Stimulated activated CD8-positive, alpha-beta memory T cell treated with anti-CD3 and anti-CD28 coated beads, Interleukin-15, amount 100 ng/mL, for 24 hours (primary cell): ENCODE measurements at regions not wholly inside any gene's neighbourhood (a gene's known extent, or its start where the extent isn't known, plus 50 kb on each side); places are given as distances from the start of the nearest gene placed in this dataset.
"Not testable (repeated sequence)": the region's sequence is repeated elsewhere in the genome, so short reads cannot be mapped to it uniquely, and the experiment has no call there.

Experiments used
- DNase-seq: peaks from one replicate; pipeline ENCODE4 v3.0.0-alpha.2; 2020; ENCODE audit warnings: low read depth

DNA sequence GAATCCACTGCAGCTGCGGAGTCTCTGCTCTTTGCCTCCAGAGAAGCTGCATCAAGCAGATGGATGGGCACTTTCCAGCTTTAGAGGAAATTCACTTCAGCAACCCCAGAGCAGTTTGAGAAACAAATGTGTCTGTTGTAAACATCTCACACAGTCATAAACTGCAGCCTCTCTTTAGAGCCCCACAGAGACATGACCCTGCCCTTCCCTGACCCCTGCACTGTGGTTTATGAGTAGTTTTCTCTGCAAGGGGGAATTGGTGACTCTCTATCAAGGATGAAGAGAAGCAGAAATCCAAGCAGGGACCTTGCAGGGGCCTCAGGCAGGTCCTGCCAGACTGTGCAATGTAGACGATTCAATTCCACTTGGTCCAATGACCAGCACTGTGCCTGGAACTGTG is 160.2 kb downstream of the SH2D4B start:
- DNase-seq = no peak

DNA sequence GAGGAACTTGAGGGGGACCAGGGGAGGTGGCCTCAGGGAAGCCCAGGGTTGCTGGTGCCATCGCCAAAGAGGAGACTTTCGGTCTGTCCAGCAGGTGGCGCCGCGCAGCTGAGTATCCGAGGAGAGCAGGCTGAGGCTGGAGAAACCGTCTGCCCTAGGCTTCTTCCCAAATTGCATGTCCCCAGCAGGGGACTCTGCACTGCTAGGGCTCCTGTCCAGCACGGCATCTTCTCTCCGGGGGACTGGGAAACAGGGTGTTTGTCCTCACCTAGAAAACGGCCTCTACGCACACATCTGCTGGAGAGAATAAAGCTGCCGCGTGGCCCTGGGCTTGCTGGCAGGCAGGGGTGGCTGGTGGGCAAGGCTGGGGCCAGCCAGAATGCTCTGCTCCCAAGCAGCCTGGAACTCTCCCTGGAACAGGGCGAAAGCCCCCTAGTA is 161.9 kb downstream of the SH2D4B start:
- DNase-seq = peak; percentile 50

DNA sequence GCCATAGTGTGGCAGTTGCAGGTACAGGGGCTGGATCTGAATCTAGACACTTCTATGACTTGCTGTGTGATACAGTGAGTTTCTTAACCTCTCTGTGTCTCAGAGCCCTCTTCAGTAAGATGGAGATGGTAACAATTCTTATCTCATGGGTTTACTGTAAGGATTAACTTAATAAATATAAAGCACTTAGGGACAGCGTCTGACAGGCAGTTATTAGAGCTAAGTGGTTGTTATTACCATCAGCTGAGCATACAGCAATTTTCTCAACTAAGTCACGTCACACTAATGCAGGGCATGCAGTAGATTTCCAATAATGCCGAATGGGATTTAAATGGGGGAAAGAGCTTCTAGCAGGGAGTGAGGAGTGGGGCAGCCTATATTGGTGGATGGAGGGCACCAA is 162.6 kb downstream of the SH2D4B start:
- DNase-seq = no peak

DNA sequence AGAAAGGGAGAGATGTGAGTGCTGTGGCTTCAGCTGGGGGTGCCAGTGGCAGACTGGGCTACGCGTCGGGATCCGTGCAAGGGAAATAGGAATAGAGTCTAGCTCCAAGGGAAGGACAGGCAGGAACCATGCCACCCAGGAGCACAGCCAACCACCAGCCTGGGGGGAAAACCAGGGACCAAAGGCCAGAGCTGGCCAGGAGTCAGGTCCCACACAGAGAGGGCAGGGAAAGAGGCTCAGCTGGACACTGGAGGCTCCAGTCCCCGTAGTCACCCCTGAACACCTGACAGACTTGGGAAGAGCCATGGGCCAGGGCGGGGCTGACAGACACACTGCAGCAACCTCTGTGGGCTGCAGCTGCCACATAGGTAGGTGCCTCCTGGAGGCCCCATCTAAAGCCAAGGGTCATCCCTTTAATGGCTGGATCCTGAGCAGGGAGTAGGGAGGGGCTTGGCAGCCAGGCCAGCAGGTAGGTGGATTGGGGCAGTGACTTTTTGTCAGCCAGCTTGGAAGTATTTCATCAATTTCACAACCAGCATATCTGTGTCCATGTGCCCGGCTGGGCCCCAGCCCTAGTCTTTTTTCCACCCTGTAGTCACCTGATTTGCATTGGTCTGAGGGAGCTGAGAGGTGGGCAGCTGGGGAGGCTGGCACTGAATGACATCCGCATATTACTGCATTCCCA is 163.2 kb downstream of the SH2D4B start:
- no peak for DNase-seq

DNA sequence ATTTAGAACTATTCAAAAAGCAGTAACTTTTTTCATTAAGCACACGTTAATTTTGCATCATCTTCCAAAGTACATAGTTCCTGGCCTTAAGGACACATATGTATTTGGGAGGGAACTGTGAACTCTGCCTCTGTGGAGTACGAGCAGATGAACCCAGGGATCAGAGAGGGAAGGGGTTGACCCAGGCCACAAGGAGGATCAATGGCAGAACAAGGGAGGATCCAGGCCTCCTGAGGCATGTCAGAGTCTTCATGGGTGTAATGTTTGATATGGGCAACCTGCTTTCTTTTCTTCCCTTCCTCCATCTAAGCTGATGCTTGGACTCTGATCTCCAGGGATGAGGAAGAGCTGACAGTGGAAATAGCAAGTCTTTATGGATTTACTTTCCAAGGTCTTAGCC is 164.0 kb downstream of the SH2D4B start:
- DNase-seq = no peak

DNA sequence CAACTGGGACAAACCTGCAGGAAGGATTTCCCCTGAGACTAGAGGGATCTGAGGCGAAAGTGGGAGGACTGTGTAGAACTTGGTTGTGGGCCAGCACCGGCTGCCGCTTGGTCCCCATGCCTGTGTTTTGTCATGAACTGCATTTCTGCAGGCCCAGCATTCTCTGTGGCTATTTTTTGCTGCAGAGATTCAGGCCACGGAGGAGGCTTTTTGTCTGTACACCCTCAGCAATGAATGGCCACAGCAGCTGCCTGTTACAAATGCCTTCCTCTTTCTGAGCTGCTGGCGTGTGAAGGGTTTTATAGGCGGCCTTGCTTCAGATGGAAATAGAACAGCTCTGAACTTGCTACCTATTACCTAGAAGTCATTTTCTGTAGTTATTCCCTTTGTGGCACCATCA is 164.4 kb downstream of the SH2D4B start:
- DNase-seq = no peak

DNA sequence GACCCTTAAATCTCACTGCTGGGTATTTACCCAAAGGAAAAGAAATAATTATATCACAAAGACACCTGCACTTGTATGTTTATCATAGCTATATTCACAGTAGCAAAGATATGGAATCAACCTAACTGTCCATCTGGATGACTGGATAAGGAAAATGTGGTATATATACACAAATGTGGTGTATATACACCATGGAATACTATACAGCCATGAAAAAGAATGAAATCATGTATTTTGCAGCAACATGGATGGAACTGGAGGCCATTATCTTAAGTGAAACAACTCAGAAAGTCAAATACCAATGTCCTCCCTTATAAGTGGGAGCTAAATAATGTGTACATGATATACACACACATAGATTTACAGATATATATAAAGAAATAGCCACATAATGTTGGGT is 168.2 kb downstream of the SH2D4B start:
- DNase-seq = no peak

DNA sequence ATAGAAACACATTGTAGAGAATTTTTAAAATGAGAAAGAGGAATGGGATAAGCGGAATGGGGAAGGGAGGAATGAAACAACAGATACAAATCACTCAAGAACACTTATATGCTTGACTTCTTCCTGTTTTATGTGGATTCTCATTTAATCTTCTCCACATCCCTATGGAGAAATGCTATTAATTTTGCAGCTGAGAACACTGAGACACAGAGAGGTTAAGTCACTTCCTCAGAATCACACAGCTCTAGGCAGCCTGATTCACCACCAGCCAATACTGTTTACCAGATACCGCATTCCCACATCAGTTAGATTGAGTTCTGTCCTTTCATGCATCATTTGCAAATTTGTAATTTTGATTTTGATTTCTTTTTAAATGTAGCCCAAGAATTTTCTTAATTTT is 170.5 kb downstream of the SH2D4B start:
- DNase-seq = no peak

DNA sequence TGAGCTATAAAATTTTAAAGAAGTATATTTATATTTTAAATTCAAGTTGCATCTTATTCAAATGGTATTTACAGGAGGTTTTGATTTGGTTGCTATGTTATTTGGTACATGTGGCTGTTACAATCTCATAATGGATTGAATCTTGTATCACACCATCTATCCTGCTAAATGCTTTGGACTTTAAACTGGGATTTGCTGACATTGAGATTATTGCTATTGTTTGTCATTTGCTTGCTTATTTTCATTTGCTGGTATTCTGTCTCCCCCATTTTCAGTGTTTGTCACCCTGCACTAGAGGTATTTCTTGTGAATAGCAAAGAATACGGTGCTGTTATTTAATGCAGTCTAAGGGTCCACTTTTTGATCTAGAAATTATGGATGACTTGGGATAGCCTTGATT is 171.1 kb downstream of the SH2D4B start:
- no peak for DNase-seq

DNA sequence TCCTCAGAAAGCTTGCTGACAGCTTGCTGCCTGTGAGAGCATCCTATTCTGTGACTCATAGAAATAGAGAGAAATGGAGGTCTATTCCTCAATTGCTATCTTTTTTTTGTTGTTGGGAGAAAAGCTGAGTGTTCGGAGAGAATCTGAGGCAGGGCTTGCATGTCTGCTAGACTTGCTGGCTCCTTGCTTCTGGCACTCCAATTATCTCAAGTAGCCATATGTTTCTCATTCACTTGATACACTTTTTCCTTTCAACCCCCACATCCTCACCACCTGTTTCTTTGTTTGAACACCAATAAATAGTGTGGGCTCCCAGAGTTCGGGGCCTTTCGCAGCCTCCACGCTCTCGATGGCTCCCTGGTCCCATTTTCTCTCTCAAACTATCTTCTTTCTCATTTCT is 172.2 kb downstream of the SH2D4B start:
- DNase-seq = no peak

DNA sequence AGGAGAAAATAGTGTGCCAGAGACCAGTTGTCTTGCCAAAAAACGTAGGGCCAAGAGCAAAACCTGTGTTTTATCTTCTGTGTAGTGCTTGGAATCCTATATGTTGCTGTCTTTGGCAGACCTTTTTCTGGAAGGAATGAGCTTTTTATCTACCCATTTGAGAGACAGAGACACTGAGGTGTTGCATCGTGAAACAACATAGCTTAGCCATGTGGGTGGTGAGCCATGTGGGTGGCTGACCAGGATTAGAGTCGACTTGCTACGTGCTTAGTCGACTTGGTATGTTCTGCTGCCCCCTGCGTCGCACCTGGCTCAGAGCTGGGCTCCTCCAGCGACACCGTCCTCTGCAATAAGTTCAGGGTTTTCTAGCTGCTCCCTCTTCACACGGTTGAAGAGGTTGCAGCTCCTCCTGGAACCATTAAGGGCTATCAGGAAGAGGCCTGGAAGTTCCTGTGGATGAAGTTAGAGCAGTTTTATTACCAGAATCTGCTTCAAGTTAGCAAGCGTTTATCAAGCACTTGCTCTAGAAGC is 175.8 kb downstream of the SH2D4B start:
- no peak for DNase-seq

DNA sequence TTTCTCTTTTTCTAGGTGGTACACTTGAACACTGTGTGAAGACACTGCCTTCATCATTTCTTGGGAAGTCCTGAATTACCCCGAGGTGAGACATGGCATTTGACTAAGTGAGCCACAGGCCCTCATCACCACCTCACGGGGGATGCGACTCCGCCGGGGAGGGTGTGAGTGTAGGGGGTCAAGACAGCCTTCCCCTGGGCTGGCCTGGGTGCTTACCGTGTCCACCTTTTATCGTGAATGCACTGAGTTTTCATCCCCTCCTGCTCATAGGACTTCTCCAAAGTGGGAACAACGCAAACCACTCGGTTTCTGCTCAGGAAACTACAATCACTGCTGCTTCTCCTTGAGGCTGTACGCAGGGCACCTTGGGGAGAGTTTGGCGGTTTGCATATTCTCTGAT is 176.9 kb downstream of the SH2D4B start:
- no peak for DNase-seq

DNA sequence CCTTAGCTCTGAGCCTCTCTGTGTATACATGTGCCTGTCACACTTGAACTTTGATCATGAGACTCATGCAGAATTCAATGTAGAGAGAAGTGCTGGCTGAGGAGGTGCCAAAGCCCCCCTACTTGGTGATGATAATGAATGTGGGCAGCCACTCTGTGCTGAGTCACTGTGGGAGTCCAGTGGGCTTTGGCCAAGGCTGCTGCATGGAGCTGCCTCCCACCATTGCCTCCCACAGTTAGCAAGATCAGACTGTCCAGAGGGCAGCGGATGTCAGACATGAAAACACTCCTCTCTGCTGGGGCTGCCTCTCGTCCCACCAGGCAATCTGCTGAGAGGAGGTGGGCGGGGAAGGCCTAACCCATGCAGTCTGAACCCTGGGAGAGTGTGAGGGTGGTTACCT is 180.3 kb downstream of the SH2D4B start:
- DNase-seq = no peak

DNA sequence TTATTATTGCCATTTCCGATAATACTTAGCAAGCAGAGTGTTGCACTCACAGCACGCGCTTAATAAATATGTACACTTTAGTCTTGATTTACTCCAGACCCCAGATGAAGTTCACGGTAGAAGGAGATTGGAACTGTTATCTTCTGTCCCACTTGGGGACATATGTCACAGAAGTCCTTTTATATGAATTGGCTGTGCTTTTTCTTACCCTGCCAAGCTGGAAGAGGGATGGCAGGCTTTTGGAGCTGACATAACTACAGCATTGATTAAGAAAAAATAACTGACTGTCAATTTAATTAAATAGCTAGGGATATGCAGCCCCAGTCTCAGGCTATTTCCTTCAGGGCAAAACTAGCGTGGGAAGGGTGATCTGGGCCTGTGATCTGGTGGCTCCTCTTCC is 182.2 kb downstream of the SH2D4B start:
- DNase-seq = no peak

DNA sequence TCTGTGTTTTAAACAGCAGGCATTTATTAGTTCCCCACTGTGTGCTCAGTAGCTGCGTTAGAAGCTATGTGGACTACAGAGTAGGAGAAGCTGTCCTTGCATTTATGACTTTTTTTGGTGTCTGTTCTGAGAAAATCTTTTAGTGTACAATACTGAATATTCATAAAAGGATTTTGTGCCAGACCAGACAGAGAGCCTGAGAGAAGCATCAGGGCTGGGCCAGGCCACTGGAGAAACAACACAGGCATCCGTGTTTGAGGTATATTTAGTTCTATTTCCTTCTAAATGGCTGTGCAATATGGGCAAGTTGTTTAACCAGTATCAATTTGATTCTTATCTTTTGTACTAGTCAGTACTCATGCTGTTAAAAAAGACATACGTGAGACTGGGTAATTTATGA is 182.8 kb downstream of the SH2D4B start:
- DNase-seq = no peak

DNA sequence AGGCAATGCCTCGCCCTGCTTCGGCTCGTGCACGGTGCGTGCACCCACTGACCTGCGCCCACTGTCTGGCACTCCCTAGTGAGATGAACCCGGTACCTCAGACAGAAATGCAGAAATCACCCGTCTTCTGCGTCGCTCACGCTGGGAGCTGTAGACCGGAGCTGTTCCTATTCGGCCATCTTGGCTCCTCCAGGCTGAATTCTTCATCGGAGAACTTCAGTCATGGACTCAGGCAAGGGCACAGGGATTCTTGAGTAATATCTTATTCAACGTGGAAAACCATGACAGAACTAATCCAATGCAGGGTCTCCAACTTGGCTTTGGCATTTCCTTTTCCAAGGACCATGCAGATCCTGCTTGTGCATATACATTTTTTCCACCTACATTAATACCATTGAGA is 190.7 kb downstream of the SH2D4B start:
- not testable (repeated sequence) for DNase-seq

DNA sequence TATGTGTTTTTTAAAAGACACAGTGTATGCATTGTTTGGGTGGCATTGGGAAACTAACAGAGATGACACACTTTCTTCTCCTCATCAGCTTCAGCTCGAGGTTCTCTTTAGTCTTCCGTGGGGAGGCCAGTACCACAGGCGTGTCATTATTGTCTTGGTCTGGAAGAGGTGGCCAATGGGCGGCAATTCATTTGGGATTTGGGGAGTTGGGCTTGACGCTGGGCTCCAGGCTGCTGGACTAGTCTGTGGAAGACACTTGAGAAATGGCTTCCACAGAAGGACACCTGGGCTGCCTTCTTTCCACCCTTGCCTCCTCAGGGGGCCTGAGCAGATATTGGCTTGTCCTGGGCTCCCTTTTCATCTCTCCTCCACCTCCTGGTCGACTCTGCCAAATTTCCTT is 192.2 kb downstream of the SH2D4B start:
- DNase-seq = no peak

DNA sequence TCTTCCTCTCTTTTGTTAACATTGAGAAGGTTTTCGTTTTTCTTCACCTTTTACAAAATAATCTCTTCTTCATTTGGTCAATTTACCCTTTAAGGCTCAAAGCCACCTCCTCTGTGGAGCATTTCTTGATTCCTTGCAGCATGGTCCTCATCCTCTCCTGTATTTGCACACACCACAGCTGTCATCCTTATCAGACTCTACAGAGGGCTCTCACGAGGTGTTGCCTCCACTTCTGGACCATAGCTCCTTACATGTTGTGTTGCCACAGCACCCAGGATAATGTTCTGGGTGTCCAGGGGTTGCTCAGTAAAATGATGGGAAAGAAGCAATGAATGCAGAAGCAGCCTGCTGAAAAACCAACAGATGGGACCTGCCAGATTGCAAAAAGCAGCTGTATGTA is 192.8 kb downstream of the SH2D4B start:
- DNase-seq = no peak

DNA sequence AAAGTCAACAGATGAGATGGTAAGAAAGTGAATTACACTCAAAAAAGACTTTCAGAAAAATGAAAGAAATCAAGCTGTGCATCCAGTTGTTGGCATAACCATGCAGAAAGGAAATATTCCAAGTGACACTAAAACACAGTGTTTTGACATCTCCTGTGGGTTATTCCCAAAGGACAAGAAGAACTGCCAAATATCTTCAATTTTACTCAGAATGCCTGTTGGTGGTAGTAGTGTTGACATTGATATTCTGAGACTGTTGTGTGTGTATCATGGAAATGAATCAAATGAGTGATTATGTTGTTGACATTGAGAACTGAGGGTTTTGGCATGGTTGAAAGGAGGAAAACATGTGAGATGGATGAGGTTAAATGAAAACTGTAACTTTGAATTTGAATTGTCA is 196.9 kb downstream of the SH2D4B start:
- no peak for DNase-seq

DNA sequence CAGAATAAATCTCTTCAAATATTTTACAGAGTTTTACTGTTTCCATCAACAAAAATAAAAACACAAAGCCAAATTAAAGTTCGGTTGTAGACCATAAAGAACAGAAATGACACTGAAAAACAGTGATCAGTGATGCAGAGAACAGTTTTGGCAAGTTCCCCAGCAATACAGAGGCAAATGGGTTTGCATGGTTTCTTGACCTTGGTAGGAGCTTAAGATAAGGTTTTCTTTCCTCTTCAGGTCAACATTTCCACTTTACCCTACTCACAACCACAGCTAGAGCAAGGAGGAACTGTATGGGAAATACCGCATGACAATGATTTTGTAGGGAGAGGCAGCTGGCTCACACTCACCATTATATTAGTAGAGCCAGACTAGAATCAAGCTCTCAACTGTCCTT is 199.5 kb downstream of the SH2D4B start:
- DNase-seq = no peak

DNA sequence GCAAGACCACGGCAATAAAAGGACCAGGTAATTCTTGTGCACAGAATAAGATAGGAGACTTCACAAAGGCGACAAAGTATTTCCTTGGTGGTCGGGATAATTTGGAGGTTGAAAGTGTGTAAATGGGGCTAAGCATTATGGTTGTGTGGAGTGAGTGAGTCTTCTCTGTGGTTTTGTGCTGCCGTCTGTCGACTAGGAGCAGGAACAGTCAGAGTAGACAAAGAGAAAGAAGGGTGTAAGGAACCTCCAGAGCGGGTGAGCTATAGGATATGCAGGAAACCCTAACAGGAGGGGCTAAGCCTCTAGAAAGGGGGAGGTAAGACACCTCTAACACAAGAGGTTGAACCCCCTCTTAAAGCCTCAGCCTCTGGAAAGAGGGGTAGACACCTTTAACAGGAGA is 201.6 kb downstream of the SH2D4B start:
- DNase-seq = no peak

DNA sequence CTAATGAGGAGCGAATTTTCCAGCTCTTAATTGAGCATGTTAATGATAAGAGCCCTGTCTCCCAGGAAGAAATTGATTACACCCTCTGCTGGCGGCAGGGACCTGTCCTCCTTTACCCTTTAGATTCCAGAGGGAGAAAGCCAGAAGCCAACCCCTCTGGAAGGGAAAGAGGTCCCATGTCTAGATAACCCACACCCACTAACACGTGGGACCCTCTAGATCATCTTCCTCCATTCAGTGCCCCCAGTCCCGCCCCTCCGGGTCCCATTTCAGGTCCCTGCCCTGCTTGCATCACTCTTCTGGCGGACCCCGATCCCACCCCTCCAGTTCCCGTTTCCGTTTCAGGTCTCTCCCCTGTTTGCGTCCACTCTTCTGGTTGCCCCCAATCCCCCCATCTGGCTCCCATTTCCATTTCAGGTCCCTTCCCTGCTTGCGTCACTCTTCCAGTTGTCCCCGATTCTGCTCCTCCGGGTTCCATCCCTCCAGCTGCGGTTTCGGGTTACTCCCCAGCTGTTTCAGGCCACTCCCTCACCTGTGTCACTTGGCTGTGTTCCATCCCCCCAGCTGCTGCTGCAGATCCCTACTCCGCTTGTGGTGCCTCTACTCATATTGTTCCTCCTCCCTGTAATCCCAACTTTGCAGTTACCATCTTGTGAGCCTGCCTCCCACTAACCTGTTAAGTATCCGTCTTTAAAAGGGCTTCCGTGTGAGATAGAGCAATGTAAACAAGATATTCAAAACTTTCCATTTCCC is 202.4 kb downstream of the SH2D4B start:
- DNase-seq = no peak

DNA sequence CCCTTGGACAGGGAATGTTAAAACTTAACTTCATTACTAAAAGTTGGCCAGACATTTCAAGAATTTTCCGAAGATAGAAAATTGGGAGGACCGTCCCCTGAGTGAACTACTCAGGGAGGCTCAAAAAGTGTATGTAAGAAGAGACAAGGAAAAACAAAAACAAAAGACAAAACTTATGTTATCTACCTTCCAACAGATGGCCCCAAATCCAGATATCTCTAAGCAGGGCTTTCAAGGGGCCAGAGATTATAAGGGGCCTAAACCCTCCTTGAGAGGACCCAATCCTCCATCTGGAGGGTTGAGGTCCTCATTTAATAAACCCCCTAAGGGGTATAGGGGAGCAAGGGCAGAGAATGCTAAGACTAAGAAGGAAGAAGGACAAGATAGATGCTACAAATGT is 203.6 kb downstream of the SH2D4B start:
- DNase-seq = no peak

DNA sequence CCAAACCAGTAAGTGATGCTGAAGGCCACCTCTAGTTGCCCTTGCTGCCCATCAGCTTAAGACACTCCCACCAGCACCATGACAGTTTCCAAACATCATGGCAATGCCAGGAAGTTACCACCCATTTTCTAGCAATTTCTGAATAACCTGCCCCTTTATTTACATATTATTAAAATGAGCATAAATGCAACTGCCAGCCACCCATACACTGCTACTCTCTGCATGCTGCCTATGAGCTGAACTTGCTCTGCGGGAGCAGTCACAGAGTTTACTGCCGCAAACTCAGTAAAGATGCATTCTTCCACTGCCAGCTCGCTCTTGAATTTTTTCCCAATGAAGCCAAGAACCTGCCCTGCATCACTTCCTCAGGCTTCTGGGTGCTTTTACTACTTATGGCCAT is 212.6 kb downstream of the SH2D4B start:
- DNase-seq = no peak
